K562 (cell line): ENCODE measurements at regions not wholly inside any gene's neighbourhood (a gene's known extent, or its start where the extent isn't known, plus 50 kb on each side); places are given as distances from the start of the nearest gene placed in this dataset.

Source experiments
- ATAC-seq: fragments of 200-7000 bp; cut with Tn5 transposase; 3 replicates; pipeline ENCODE4 v1.9.1; 2020; ENCODE audit warnings: moderate library complexity
- BruUV-seq: library from RNA; stranded (reverse); fragments of 400-500 nt; replicated peaks from 2 replicates; lab custom pipeline; 2021; lab: Mats Ljungman, UMichigan
- CTCF ChIA-PET: fragments of 300-600 bp; formaldehyde crosslinking; extraction: SDS; loops from one replicate; lab custom pipeline; 2021; ENCODE audit warnings: low intra/inter-chr PET ratio; lab: Yijun Ruan, JAX
- POLR2A ChIA-PET: fragments of 300-600, 350-650 bp; sonication (Branson Sonifier 250); formaldehyde crosslinking; extraction: SDS; loops from one replicate; lab custom pipeline; 2021; ENCODE audit warnings: antibody characterized with exemption, inconsistent platforms; lab: Yijun Ruan, JAX
- DNase-seq, 4 experiments: peaks; one replicate each; pipeline versions ENCODE4 v3.0.0 to v3.0.0-alpha.2; 2011 to 2018; ENCODE audit warnings: low spot score in 3 of 4, mixed read lengths in 3 of 4; ENCODE audit errors: extremely low read depth in 1 of 4
- FAIRE-seq: peaks from 2 replicates; lab custom pipeline; 2011; peaks lifted over from hg19 to GRCh38; lab: Jason Lieb, UNC
- H2AFZ ChIP-seq: 2 replicates; pipeline ENCODE4 v1.6.0; 2011; ENCODE audit warnings: low read depth, low read length, control low read depth, inconsistent platforms
- H3K27ac ChIP-seq: fragments of 200-600 bp; 3 replicates; pipeline ENCODE4 v1.8.0; 2011; ENCODE audit warnings: low read depth, mild to moderate bottlenecking, control low read depth, inconsistent platforms, low read length, moderate library complexity, mixed read lengths; ENCODE audit errors: extremely low read depth
- H3K27me3 ChIP-seq, 2 experiments: fragments of 300-600 bp in 1 of 2; 2 replicates in 1 of 2; 3 replicates in 1 of 2; pipeline versions ENCODE4 v1.6.0 to v1.8.0; 2011; ENCODE audit warnings: inconsistent platforms in 2 of 2, low read length in 2 of 2, mild to moderate bottlenecking in 1 of 2, mixed read lengths in 1 of 2, moderate library complexity in 1 of 2; ENCODE audit not compliant: control insufficient read depth in 2 of 2, insufficient read depth in 2 of 2
- H3K36me3 ChIP-seq: fragments of 300-600 bp; 3 replicates; pipeline ENCODE4 v1.8.0; 2011; ENCODE audit warnings: mild to moderate bottlenecking, low read length, inconsistent platforms; ENCODE audit not compliant: control insufficient read depth, insufficient read depth
- H3K4me1 ChIP-seq, 2 experiments: fragments of 200-600 bp in 1 of 2; replicated peaks in 1 of 2; 2 replicates in 1 of 2; 3 replicates in 1 of 2; pipeline versions ENCODE4 v1.5.1 to v1.8.0; 2011; ENCODE audit warnings: inconsistent platforms in 2 of 2, low read length in 2 of 2, mild to moderate bottlenecking in 1 of 2, mixed read lengths in 1 of 2, moderate library complexity in 1 of 2; ENCODE audit not compliant: control insufficient read depth in 2 of 2, insufficient read depth in 2 of 2
- H3K4me2 ChIP-seq: 2 replicates; pipeline ENCODE4 v1.6.1; 2011; ENCODE audit warnings: low read length, control low read depth, inconsistent platforms, mixed read lengths; ENCODE audit not compliant: insufficient read depth
- H3K4me3 ChIP-seq: fragments of 200-600 bp; sonication (generic), shearing (Covaris generic); 2 replicates; pipeline ENCODE4 v1.5.1; 2016; ENCODE audit warnings: control low read depth, inconsistent platforms
- H3K79me2 ChIP-seq: fragments of 200-600 bp; 3 replicates; pipeline ENCODE4 v1.8.0; 2011; ENCODE audit warnings: low read length, inconsistent platforms; ENCODE audit not compliant: control insufficient read depth, insufficient read depth
- H3K9ac ChIP-seq, 2 experiments: 2 replicates each; pipeline versions ENCODE4 v1.6.0 to v1.6.1; 2011; ENCODE audit warnings: low read depth in 2 of 2, low read length in 2 of 2, control low read depth in 1 of 2, inconsistent platforms in 1 of 2, mild to moderate bottlenecking in 1 of 2, mixed read lengths in 1 of 2; ENCODE audit not compliant: insufficient read depth in 1 of 2
- H3K9me1 ChIP-seq: one replicate; pipeline ENCODE4 v1.6.0; 2011; ENCODE audit warnings: inconsistent platforms, mild to moderate bottlenecking, low read length, moderate library complexity; ENCODE audit not compliant: control insufficient read depth, insufficient read depth
- H3K9me3 ChIP-seq: replicated peaks from 2 replicates; pipeline ENCODE4 v1.5.1; 2011; ENCODE audit warnings: low read depth, low read length, inconsistent platforms; ENCODE audit not compliant: control insufficient read depth, insufficient read depth
- H4K20me1 ChIP-seq: replicated peaks from 2 replicates; pipeline ENCODE4 v1.6.1; 2011; ENCODE audit warnings: low read length, inconsistent platforms, mixed read lengths; ENCODE audit not compliant: control insufficient read depth, insufficient read depth
- ADNP ChIP-seq: fragments of 200-800 bp; sonication (Bioruptor generic); IDR thresholded peaks from 2 replicates; pipeline ENCODE4 v1.6.1; 2016; ENCODE audit warnings: missing genetic modification characterization, missing compliant biosample characterization
- C11orf30 ChIP-seq: fragments of 450-650 bp; IDR thresholded peaks from 2 replicates; pipeline ENCODE4 v1.6.1; 2016; ENCODE audit warnings: low read depth, mild to moderate bottlenecking
- EHMT2 ChIP-seq: fragments of 450-650 bp; IDR thresholded peaks from 2 replicates; pipeline ENCODE4 v1.6.1; 2018; ENCODE audit warnings: antibody characterized with exemption
- GATA2 ChIP-seq: sonication (generic); formaldehyde crosslinking; IDR thresholded peaks from 2 replicates; pipeline ENCODE4 v1.4.0; 2020; ENCODE audit warnings: mild to moderate bottlenecking, missing genetic modification reagents
- GATAD2A ChIP-seq: fragments of 450-650 bp; IDR thresholded peaks from 2 replicates; pipeline ENCODE4 v1.6.1; 2017
- MTF1 ChIP-seq: fragments of 250-450 bp; sonication (Bioruptor Pico); IDR thresholded peaks from 2 replicates; pipeline ENCODE4 v1.9.0; 2021; ENCODE audit warnings: moderate library complexity, mild to moderate bottlenecking, inconsistent platforms, borderline replicate concordance
- NUFIP1 ChIP-seq: fragments of 450-650 bp; IDR thresholded peaks from 2 replicates; pipeline ENCODE4 v1.6.1; 2018; ENCODE audit not compliant: partially characterized antibody
- REST ChIP-seq, 2 experiments: fragments of 450-650 bp; formaldehyde crosslinking in 1 of 2; IDR thresholded peaks; 2 replicates each; pipeline versions ENCODE4 v1.4.0 to v1.6.1; 2014 to 2020; ENCODE audit warnings: mild to moderate bottlenecking in 2 of 2, borderline replicate concordance in 1 of 2, low read depth in 1 of 2
- SIN3B ChIP-seq: fragments of 450-650 bp; IDR thresholded peaks from 2 replicates; pipeline ENCODE4 v1.6.1; 2017; ENCODE audit warnings: low read depth, mild to moderate bottlenecking, moderate library complexity
- WGBS: fragments of 100-300 bp; shearing (Covaris generic); methylation state at CpG from one replicate; pipeline ENCODE4 v1.1.6; 2016; ENCODE audit warnings: low coverage, mixed read lengths; ENCODE audit not compliant: insufficient coverage; ENCODE audit errors: missing lambda C conversion rate; 5-methylcytosine and 5-hydroxymethylcytosine counted together
- in situ Hi-C: fragments of 300-500 bp; cut with MboI; formaldehyde crosslinking; loops from 4 replicates; pipeline ENCODE4 v1.15.0; 2018; ENCODE audit warnings: inconsistent platforms, mixed read lengths
- intact Hi-C: fragments of 100-400 bp; cut with micrococcal nuclease; formaldehyde crosslinking; loops from 2 replicates; pipeline ENCODE4 v1.14.2; 2022
- TF ChIP-seq, protein P1 (sequence below): sonication (generic); formaldehyde crosslinking; IDR thresholded peaks from 2 replicates; pipeline ENCODE4 v1.8.0; 2022; ENCODE audit warnings: mild to moderate bottlenecking, missing genetic modification reagents

GRCh38 chr1:68696221-68696620 lies 199.3 kb upstream of the DEPDC1 start (continued):
- no peak for TF ChIP-seq REST (IDR thresholded peaks at IDR 0.05; ENCODE audit: borderline replicate concordance)
- TF ChIP-seq REST (CRISPR knock-in tag; IDR thresholded peaks at IDR 0.05; ENCODE audit: low read depth) = no peak
- TF ChIP-seq, all 486 proteins: peak for 0

DNA sequence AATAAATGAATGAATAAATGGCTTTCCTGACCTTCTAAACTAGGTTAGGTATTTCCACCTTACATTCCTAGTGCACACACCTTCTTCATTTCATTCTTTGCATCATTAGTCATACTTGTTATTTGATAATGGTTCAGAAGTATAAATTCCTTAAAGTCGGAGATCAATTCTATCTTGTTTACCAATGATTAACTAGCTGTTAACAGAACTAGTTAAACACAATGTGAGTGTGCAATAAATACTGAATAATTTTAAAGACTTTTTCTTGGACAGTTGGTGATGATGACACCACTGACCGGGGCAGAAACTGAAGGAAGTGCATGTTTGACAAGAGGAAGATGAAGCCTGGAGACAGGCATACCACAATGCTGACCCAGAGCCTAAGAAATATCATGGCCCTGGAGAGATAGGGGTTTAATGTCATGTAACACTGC lies 207.1 kb upstream of the DEPDC1 start:
- Histone ChIP-seq H3K79me2 (no peaks in the 10 kb centered on the region), H4K20me1 (no peaks in the 10 kb centered on the region), H2AFZ (no peak overlapping the region), H3K27me3 (no peaks in the 10 kb centered on the region), H3K27ac (no peak overlapping the region), H3K9me1 (no peaks in the 10 kb centered on the region), H3K9me3 (no peaks in the 10 kb centered on the region), H3K36me3 (no peaks in the 10 kb centered on the region), H3K4me2 (no peak overlapping the region), H3K4me3 (no peak overlapping the region), H3K4me1 (no peaks in the 10 kb centered on the region), H3K9ac (no peak overlapping the region)
- DNase-seq (no peak), ATAC-seq (no peak), FAIRE-seq (no peak)
- ChIA-PET POLR2A (no interaction called here), CTCF (no interaction called here)
- in situ Hi-C loops (no loop called here), intact Hi-C loops (no loop called here)
- WGBS = 4% methylated on average over 2 of the region's 2 CpGs
- no TSS peak for BruUV-seq
- no peak for TF ChIP-seq SIN3B
- no peak for TF ChIP-seq GATAD2A
- TF ChIP-seq EHMT2 = no peak
- TF ChIP-seq, protein P1, sequence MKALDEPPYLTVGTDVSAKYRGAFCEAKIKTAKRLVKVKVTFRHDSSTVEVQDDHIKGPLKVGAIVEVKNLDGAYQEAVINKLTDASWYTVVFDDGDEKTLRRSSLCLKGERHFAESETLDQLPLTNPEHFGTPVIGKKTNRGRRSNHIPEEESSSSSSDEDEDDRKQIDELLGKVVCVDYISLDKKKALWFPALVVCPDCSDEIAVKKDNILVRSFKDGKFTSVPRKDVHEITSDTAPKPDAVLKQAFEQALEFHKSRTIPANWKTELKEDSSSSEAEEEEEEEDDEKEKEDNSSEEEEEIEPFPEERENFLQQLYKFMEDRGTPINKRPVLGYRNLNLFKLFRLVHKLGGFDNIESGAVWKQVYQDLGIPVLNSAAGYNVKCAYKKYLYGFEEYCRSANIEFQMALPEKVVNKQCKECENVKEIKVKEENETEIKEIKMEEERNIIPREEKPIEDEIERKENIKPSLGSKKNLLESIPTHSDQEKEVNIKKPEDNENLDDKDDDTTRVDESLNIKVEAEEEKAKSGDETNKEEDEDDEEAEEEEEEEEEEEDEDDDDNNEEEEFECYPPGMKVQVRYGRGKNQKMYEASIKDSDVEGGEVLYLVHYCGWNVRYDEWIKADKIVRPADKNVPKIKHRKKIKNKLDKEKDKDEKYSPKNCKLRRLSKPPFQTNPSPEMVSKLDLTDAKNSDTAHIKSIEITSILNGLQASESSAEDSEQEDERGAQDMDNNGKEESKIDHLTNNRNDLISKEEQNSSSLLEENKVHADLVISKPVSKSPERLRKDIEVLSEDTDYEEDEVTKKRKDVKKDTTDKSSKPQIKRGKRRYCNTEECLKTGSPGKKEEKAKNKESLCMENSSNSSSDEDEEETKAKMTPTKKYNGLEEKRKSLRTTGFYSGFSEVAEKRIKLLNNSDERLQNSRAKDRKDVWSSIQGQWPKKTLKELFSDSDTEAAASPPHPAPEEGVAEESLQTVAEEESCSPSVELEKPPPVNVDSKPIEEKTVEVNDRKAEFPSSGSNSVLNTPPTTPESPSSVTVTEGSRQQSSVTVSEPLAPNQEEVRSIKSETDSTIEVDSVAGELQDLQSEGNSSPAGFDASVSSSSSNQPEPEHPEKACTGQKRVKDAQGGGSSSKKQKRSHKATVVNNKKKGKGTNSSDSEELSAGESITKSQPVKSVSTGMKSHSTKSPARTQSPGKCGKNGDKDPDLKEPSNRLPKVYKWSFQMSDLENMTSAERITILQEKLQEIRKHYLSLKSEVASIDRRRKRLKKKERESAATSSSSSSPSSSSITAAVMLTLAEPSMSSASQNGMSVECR (CRISPR knock-in tag) = no peak
- no peak for TF ChIP-seq C11orf30
- no peak for TF ChIP-seq GATA2
- TF ChIP-seq MTF1 = no peak
- TF ChIP-seq ADNP = no peak
- no peak for TF ChIP-seq NUFIP1
